Loucy (cell line): ENCODE measurements at regions not wholly inside any gene's neighbourhood (a gene's known extent, or its start where the extent isn't known, plus 50 kb on each side); places are given as distances from the start of the nearest gene placed in this dataset.

Experiments used
- CTCF ChIP-seq: fragments of 200-600 bp; sonication (generic); conservative IDR thresholded peaks from 2 replicates; pipeline ENCODE4 v1.5.1; 2014; ENCODE audit warnings: mild to moderate bottlenecking, antibody characterized with exemption, low read length
- EZH2phosphoT487 ChIP-seq: fragments of 200-600 bp; IDR thresholded peaks from 2 replicates; pipeline ENCODE4 v1.6.1; 2018; ENCODE audit warnings: antibody characterized with exemption, mild to moderate bottlenecking, moderate library complexity, borderline replicate concordance

GRCh38 chr16:66273644-66274334 is 92.7 kb upstream of the CDH5 start:
- TF ChIP-seq CTCF (peak; percentile 66), EZH2phosphoT487 (no peak)
